Hepatocyte (in vitro differentiated cells): ENCODE measurements at regions not wholly inside any gene's neighbourhood (a gene's known extent, or its start where the extent isn't known, plus 50 kb on each side); places are given as distances from the start of the nearest gene placed in this dataset.

Source experiments
- DNase-seq: peaks from one replicate; pipeline ENCODE4 v3.0.0-alpha.2; 2016; ENCODE audit warnings: low spot score
- H2AFZ ChIP-seq: fragments of 200-600 bp; sonication (generic); 2 replicates; pipeline ENCODE4 v1.6.0; 2016; ENCODE audit warnings: antibody characterized with exemption, mild to moderate bottlenecking
- H3K27ac ChIP-seq: fragments of 200-600 bp; sonication (generic); 2 replicates; pipeline ENCODE4 v1.5.1; 2016; ENCODE audit warnings: mild to moderate bottlenecking
- H3K27me3 ChIP-seq: fragments of 200-600 bp; sonication (generic); 2 replicates; pipeline ENCODE4 v1.6.1; 2016
- H3K36me3 ChIP-seq: fragments of 200-600 bp; sonication (generic); replicated peaks from 2 replicates; pipeline ENCODE4 v1.5.1; 2016; ENCODE audit warnings: low read depth; ENCODE audit not compliant: insufficient read depth
- H3K4me1 ChIP-seq: fragments of 200-600 bp; sonication (generic); 2 replicates; pipeline ENCODE4 v1.5.1; 2016; ENCODE audit warnings: mild to moderate bottlenecking, moderate library complexity; ENCODE audit not compliant: insufficient read depth
- H3K4me2 ChIP-seq: fragments of 200-600 bp; sonication (generic); 2 replicates; pipeline ENCODE4 v1.6.0; 2016
- H3K4me3 ChIP-seq: fragments of 200-600 bp; sonication (generic); 2 replicates; pipeline ENCODE4 v1.5.1; 2016; ENCODE audit warnings: mild to moderate bottlenecking
- H3K79me2 ChIP-seq: fragments of 200-600 bp; sonication (generic); 2 replicates; pipeline ENCODE4 v1.6.0; 2017; ENCODE audit warnings: mild to moderate bottlenecking
- H3K9me2 ChIP-seq: fragments of 200-600 bp; sonication (generic); replicated peaks from 2 replicates; pipeline ENCODE4 v1.6.0; 2017; ENCODE audit warnings: mild to moderate bottlenecking; ENCODE audit not compliant: insufficient read depth
- H3K9me3 ChIP-seq: fragments of 200-600 bp; sonication (generic); 2 replicates; pipeline ENCODE4 v1.5.1; 2016; ENCODE audit warnings: low read depth, mild to moderate bottlenecking
- H4K20me1 ChIP-seq: fragments of 200-600 bp; sonication (generic); 2 replicates; pipeline ENCODE4 v1.6.0; 2016; ENCODE audit warnings: mild to moderate bottlenecking; ENCODE audit not compliant: insufficient read depth, poor library complexity, severe bottlenecking
- EZH2 ChIP-seq: fragments of 200-600 bp; sonication (generic); IDR thresholded peaks from 2 replicates; pipeline ENCODE4 v1.6.1; 2016; ENCODE audit warnings: antibody characterized with exemption, mild to moderate bottlenecking, borderline replicate concordance
- EZH2phosphoT487 ChIP-seq: fragments of 200-600 bp; sonication (generic); IDR thresholded peaks from one replicate; pipeline ENCODE4 v1.6.1; 2018; ENCODE audit warnings: antibody characterized with exemption, mild to moderate bottlenecking, low read depth, moderate library complexity; ENCODE audit not compliant: unreplicated experiment, severe bottlenecking
- WGBS: methylation state at CpG from one replicate; pipeline ENCODE4 v1.1.6; 2016; ENCODE audit warnings: low lambda C conversion rate; ENCODE audit errors: missing lambda C conversion rate; 5-methylcytosine and 5-hydroxymethylcytosine counted together
- TF ChIP-seq, protein P1 (sequence below): fragments of 200-600 bp; sonication (generic); IDR thresholded peaks from 2 replicates; pipeline ENCODE4 v1.5.1; 2016; ENCODE audit warnings: antibody characterized with exemption, mild to moderate bottlenecking; ENCODE audit not compliant: poor library complexity

DNA sequence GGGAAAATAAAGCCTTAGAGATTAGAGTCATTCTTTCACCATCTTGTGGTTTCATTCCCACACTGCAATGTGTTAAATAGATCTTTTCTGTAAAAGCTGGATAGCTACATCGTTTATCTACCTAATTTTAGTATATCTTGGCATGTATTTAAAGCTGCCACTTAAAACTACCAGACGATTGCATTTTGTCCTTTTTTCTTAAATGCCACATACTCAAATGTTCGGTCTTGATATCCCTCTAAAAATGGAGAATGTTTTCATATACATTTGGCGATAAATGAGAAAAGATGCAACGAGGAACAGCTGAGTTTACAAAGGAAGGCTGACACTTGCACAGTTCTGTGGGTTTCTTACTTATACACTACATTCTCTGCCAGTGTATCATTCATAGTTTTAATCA, 148.3 kb downstream of the CENPC start:
- Histone ChIP-seq H3K27ac (no peak overlapping the region), H3K36me3 (no peaks in the 10 kb centered on the region), H3K4me2 (no peak overlapping the region), H4K20me1 (no peaks in the 10 kb centered on the region), H3K79me2 (no peaks in the 10 kb centered on the region), H3K9me2 (no peaks in the 10 kb centered on the region), H2AFZ (no peak overlapping the region), H3K4me3 (no peak overlapping the region), H3K4me1 (peaks cover 3% of the 10 kb centered on the region), H3K9me3 (no peaks in the 10 kb centered on the region), H3K27me3 (no peaks in the 10 kb centered on the region)
- WGBS = 89% methylated on average over 5 of the region's 5 CpGs
- no peak for DNase-seq
- no peak for TF ChIP-seq EZH2phosphoT487
- TF ChIP-seq, protein P1, sequence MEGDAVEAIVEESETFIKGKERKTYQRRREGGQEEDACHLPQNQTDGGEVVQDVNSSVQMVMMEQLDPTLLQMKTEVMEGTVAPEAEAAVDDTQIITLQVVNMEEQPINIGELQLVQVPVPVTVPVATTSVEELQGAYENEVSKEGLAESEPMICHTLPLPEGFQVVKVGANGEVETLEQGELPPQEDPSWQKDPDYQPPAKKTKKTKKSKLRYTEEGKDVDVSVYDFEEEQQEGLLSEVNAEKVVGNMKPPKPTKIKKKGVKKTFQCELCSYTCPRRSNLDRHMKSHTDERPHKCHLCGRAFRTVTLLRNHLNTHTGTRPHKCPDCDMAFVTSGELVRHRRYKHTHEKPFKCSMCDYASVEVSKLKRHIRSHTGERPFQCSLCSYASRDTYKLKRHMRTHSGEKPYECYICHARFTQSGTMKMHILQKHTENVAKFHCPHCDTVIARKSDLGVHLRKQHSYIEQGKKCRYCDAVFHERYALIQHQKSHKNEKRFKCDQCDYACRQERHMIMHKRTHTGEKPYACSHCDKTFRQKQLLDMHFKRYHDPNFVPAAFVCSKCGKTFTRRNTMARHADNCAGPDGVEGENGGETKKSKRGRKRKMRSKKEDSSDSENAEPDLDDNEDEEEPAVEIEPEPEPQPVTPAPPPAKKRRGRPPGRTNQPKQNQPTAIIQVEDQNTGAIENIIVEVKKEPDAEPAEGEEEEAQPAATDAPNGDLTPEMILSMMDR = no peak
- no peak for TF ChIP-seq EZH2

DNA sequence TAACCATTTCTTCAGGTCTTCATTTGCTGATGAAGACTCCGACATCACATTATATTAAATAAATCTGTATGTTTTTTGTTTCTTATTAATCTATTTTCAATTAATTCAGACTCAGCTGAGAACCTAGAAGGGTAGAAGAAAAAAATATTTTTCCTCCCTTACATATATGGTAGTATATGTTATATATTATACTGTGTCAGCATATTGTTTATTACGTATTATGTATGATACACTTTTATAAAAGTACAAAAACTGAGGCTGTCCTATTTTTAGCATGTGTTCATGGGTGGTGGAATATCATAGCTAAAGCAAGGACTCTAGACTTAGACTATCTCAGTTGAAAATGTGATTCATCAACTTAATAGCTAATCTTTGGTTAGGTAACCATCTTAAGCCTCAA, 149.3 kb downstream of the CENPC start:
- Histone ChIP-seq H3K4me1 (peaks cover 3% of the 10 kb centered on the region), H3K27me3 (no peaks in the 10 kb centered on the region), H3K4me2 (no peak overlapping the region), H4K20me1 (no peaks in the 10 kb centered on the region), H3K79me2 (no peaks in the 10 kb centered on the region), H3K4me3 (no peak overlapping the region), H3K27ac (no peak overlapping the region), H3K9me3 (no peaks in the 10 kb centered on the region), H3K36me3 (no peaks in the 10 kb centered on the region), H2AFZ (no peak overlapping the region), H3K9me2 (no peaks in the 10 kb centered on the region)
- WGBS = 99% methylated on average over 2 of the region's 2 CpGs
- no peak for TF ChIP-seq EZH2
- TF ChIP-seq, protein P1 = no peak
- no peak for TF ChIP-seq EZH2phosphoT487
- no peak for DNase-seq

DNA sequence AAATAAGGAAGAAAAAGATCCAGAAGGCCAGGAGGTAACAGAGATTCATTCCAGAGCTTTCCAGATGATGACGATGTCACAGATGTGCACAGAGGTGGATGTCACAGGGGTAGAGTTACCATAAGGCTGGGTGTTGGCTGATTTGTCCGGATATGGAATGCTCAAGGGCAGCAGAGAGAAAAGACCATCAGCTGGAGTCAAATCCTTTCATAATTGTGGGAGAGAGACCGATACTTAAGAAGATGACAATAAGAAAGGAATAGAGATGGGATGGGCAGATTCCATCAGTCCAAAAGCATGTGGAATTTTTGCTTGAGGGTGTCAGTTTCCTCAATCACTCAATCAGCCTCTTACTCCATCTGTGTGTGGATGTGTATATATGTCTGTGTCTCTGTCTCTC, 150.4 kb downstream of the CENPC start:
- 75% methylated on average over 3 of the region's 3 CpGs for WGBS
- Histone ChIP-seq H3K9me3 (no peaks in the 10 kb centered on the region), H3K4me3 (no peak overlapping the region), H3K4me1 (peaks cover 3% of the 10 kb centered on the region), H3K79me2 (no peaks in the 10 kb centered on the region), H2AFZ (no peak overlapping the region), H3K27me3 (no peaks in the 10 kb centered on the region), H3K9me2 (no peaks in the 10 kb centered on the region), H3K27ac (peak overlapping the region; percentile 69), H3K4me2 (no peak overlapping the region), H4K20me1 (no peaks in the 10 kb centered on the region), H3K36me3 (no peaks in the 10 kb centered on the region)
- no peak for DNase-seq
- no peak for TF ChIP-seq EZH2phosphoT487
- TF ChIP-seq, protein P1 = no peak
- no peak for TF ChIP-seq EZH2
